GM18907 (cell line): ENCODE measurements at regions not wholly inside any gene's neighbourhood (a gene's known extent, or its start where the extent isn't known, plus 50 kb on each side); places are given as distances from the start of the nearest gene placed in this dataset.
"Not testable (repeated sequence)": the region's sequence is repeated elsewhere in the genome, so short reads cannot be mapped to it uniquely, and the experiment has no call there.

Experiments
- ATAC-seq: cut with Tn5 transposase; IDR thresholded peaks from one replicate; pipeline ENCODE4 v1.9.1; 2021; ENCODE audit warnings: mild to moderate bottlenecking, moderate library complexity; ENCODE audit not compliant: unreplicated experiment

GRCh38 chr15:20473465-20473864 is 68.1 kb downstream of the GOLGA6L6 start:
- peak; percentile 33 for ATAC-seq

DNA sequence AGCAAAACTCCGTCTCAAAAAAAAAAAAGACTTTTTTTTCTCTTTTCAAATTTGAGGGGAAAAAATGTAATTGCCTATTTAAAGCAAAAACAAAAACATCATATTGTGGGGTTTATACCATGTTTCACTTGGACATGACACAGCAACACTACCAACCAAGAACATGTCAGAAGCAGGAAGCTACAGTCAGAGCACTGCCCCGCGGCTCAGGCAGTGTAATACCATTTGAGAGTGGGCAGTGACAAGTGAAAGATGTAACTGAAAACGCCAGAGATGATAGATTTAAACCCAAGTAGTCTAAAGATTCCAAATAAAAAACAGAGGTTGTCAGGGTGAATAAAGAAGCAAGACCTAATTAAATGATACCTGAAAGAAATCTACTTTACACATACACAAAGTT is 68.6 kb downstream of the GOLGA6L6 start:
- ATAC-seq = peak; percentile 69

DNA sequence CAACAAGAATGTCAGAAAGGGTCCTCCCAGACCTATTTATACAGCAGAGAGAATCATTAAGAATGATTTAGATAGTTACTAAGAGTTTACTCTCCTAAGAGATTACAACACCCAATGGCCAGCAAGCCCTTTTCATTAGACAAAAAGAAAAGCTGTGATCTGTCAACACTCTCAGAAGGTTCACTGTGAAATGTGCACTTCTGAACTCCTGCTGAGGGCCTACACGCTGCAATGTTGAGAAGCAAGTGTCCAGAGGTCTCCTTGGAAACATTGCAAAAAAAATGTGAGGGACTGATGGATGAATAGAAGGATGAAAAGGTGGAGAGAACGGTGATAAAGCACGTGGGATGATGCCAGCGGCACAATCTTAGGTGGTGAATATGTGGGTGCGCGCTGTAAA is 70.8 kb downstream of the GOLGA6L6 start:
- ATAC-seq = not testable (repeated sequence)

- ATAC-seq = not testable (repeated sequence)
Observed at GRCh38 chr15:20441138-20441537, 100.5 kb downstream of the GOLGA6L6 start.

- ATAC-seq = not testable (repeated sequence)
Observed at GRCh38 chr15:20440390-20440789, 101.2 kb downstream of the GOLGA6L6 start.

GRCh38 chr15:20439111-20439510 is 102.5 kb downstream of the GOLGA6L6 start:
- ATAC-seq = not testable (repeated sequence)

DNA sequence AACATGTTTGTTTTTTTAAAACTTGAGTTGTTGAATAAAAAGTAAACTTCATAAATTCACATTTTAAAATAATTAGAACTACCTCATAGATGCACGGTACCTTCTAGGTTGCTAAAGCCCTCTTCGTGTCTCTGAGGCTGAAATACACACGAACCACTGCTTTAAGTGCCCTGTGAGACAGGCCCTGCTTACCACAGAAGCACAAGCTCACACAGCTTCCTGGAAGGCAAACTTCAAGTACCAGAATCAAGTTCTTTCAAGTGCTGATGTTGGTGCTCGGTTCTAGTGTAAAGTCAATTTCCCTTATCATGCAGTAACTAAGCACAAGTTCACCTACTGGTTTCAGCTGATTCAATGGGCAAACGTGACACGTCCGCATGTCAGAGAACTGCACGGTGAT is 103.3 kb downstream of the GOLGA6L6 start:
- not testable (repeated sequence) for ATAC-seq

GRCh38 chr15:20433468-20433867 is 108.1 kb downstream of the GOLGA6L6 start:
- ATAC-seq = not testable (repeated sequence)

DNA sequence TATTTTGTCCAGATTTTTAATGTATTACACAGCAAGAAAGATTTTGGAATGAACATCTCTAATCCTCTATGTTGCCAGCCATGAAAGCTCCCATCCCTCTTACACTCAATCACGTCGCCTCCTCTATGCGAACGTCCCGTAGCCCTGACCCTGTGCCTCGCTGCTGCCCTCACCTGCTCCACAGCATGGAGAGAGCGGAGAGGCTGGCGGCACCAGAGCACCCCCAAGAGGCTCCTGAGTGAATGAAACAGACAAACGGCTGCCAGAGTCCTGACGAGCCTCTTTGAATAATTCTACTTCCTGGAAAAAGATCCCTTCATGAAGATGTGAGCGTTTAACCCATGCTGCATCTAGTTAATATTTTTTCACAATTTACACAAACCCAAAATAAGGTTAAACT is 111.1 kb downstream of the GOLGA6L6 start:
- not testable (repeated sequence) for ATAC-seq

DNA sequence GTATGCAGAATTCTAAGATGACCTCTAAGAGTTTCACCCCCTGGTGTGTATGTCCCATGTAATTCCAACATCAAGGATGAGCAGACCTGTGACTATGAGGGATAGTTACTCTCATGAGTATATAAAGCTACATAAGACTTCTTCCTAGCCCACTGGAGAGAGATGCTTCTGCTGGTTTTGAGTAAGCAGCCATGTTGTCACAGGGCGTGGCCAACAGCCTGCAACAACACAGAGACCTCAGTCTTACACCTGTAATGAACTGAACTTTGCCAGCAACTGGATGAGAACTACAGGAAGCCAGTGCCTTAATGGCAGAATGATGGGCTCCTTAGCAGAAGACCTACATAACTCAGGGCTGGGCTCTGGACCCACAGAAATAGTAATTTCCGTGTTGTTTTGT is 120.9 kb downstream of the GOLGA6L6 start:
- ATAC-seq = not testable (repeated sequence)

DNA sequence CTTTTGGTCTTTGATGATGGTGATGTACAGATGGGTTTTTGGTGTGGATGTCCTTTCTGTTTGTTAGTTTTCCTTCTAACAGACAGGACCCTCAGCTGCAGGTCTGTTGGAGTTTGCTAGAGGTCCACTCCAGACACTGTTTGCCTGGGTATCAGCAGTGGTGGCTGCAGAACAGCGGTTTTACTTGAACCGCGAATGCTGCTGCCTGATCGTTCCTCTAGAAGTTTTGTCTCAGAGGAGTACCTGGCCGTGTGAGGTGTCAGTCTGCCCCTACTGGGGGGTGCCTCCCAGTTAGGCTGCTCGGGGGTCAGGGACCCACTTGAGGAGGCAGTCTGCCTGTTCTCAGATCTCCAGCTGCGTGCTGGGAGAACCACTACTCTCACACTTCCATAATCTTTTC is 125.0 kb downstream of the GOLGA6L6 start:
- not testable (repeated sequence) for ATAC-seq

DNA sequence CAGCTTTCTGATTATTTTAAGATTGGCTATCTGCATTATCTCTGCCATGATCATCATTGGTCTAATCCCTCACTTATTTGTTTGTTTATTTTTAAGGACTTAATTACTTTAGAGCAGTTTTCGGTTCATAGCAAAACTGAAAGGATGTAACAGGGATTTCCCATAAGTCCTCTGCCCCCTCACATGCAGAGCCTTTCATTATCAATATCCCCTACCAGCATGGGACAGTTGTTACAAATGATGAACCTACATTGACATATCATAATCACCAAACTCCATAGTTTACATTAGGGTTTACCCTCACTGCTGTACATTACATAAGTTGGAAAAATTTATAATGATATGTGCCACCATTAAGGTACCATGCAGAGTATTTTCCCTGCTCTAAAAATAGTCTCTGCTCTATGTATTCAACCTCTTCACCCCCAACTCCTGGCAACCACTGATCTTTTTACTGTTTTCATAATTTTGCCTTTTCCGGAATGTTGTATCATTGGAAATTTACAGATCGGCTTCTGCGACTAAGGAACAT is 131.9 kb downstream of the GOLGA6L6 start:
- not testable (repeated sequence) for ATAC-seq

GRCh38 chr15:20409247-20409646 is 132.4 kb downstream of the GOLGA6L6 start:
- no peak for ATAC-seq

- ATAC-seq = no peak
Observed at GRCh38 chr15:20407553-20407952, 134.0 kb downstream of the GOLGA6L6 start.

DNA sequence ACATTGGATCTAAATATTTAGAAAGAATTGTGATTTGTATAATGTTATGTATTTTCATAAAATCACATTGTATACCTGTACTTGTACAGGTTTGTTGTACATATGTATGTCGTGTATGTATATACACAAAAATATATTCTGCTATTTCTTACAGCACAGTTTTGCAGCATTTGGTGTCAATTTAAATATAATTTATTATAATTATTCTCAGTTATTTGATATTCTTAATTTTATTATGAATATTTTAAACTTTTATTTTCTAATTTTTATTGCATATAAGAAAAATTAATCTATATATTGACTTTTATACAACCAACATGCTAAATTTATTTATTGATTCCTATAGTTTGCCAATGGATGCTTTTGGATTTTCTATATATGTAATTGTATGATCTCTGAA is 137.0 kb downstream of the GOLGA6L6 start:
- not testable (repeated sequence) for ATAC-seq

- not testable (repeated sequence) for ATAC-seq
Observed at GRCh38 chr15:20402586-20402985, 139.0 kb downstream of the GOLGA6L6 start.

GRCh38 chr15:20401058-20401457 is 140.5 kb downstream of the GOLGA6L6 start:
- ATAC-seq = not testable (repeated sequence)

DNA sequence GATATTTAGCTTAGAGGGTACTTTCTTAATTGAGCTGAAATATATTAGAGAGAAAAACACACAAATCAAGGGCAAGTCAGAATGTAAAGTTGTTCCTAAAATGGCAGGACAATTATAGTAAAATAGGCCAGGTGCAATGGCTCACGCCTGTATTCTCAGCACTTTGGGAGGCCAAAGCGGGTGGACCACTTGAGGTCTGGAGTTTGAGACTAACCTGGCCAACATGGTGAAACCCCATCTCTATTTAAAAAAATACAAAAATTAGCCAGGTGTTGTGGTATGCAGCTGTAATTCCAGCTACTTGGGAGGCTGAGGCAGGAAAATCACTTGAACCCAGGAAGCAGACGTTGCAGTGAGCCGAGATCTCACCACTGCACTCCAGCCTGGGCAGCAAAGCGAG is 142.9 kb downstream of the GOLGA6L6 start:
- not testable (repeated sequence) for ATAC-seq

GRCh38 chr15:20388161-20388560 is 153.4 kb downstream of the GOLGA6L6 start:
- not testable (repeated sequence) for ATAC-seq

- ATAC-seq = no peak
Observed at GRCh38 chr15:20386198-20386597, 155.4 kb downstream of the GOLGA6L6 start.

DNA sequence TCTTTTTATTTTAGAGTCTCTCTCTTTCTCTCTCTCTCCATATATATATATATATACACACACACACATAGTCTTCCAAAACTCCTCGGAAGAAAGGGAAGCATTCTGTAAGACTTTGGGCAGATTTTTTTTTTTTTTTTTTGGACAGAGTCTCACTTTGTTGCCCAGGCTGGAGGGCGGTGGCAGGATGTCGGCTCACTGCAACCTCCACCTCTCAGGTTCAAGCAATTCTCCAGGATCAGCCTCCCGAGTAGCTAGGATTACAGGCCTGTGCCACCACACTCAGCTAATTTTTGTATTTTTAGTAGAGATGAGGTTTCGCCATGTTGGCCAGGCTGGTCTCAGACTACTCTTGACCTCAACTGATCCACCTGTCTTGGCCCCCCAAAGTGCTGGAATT is 161.4 kb downstream of the GOLGA6L6 start:
- ATAC-seq = not testable (repeated sequence)

DNA sequence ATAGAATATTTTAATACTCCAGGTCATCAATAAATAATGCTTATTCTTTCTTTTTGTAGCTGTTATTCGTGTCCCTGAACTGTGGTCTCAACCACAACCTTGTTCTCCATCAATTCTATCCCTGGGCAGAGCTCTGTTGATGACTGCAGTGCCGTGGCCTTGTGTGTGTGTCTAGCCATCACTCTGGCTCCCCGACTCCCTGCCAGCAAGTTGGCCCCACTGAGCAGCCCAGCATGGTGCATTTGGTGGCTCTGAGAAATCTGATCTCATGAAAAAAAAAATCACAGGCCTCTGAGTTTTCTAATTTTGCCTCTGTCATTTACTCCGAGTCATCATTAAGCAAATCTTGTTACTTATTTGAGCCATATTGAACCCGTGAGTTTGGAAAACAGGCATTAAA is 164.7 kb downstream of the GOLGA6L6 start:
- no peak for ATAC-seq

DNA sequence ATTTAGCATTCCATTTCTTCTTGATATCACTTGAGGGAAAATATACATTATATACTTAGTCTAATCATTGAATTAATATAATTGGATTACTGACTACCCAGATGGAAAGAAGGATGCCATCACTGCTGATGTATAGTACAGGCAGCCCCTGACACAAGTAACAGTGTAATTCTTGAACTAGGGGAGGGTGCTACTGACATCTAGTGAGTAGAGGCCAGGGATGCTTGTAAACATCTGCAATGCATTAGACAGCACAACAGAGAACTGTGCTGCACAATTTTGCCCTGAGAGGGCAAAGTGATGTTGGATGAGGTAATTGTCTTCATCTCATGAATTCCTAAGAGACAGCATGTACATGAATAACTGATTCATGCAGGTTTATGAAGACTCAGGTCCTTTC is 169.2 kb downstream of the GOLGA6L6 start:
- ATAC-seq = not testable (repeated sequence)
